ENCODE measurements at regions not wholly inside any gene's neighbourhood (a gene's known extent, or its start where the extent isn't known, plus 50 kb on each side); places are given as distances from the start of the nearest gene placed in this dataset.

- Histone ChIP-seq H3K27me3 (ENCODE audit: insufficient read depth in 3 of 3, low read length in 2 of 3) (no peaks in the 10 kb centered on the region), H3K36me3 (ENCODE audit: insufficient read depth in 1 of 2, low read depth in 1 of 2) (no peaks in the 10 kb centered on the region), H3K4me1 (no peaks in the 10 kb centered on the region), H3K9me3 (no peaks in the 10 kb centered on the region), H3K4me3 (no peak overlapping the region), H3K27ac (no peak overlapping the region)
- TF ChIP-seq, protein P1, sequence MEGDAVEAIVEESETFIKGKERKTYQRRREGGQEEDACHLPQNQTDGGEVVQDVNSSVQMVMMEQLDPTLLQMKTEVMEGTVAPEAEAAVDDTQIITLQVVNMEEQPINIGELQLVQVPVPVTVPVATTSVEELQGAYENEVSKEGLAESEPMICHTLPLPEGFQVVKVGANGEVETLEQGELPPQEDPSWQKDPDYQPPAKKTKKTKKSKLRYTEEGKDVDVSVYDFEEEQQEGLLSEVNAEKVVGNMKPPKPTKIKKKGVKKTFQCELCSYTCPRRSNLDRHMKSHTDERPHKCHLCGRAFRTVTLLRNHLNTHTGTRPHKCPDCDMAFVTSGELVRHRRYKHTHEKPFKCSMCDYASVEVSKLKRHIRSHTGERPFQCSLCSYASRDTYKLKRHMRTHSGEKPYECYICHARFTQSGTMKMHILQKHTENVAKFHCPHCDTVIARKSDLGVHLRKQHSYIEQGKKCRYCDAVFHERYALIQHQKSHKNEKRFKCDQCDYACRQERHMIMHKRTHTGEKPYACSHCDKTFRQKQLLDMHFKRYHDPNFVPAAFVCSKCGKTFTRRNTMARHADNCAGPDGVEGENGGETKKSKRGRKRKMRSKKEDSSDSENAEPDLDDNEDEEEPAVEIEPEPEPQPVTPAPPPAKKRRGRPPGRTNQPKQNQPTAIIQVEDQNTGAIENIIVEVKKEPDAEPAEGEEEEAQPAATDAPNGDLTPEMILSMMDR (IDR thresholded peaks at IDR 0.05): no peak
- ATAC-seq (no peak), DNase-seq (no peak)
- whole genome bisulfite sequencing, 3 donors: 62 to 72% (median 63%) methylated on average over 3 of the region's 3 CpGs
- intact Hi-C loops (cut with DNase I): no loop called here
Observed at GRCh38 chr5:82931110-82931509, 146.1 kb downstream of the TMEM167A start.

- Histone ChIP-seq H3K9me3 (no peaks in the 10 kb centered on the region), H3K27me3 (ENCODE audit: insufficient read depth in 3 of 3, low read length in 2 of 3) (no peaks in the 10 kb centered on the region), H3K4me3 (no peak overlapping the region), H3K4me1 (no peaks in the 10 kb centered on the region), H3K36me3 (ENCODE audit: insufficient read depth in 1 of 2, low read depth in 1 of 2) (no peaks in the 10 kb centered on the region), H3K27ac (no peak overlapping the region)
- WGBS, 3 donors: 53 to 63% (median 58%) methylated on average over 3 of the region's 3 CpGs
- TF ChIP-seq, protein P1 (IDR thresholded peaks at IDR 0.05): no peak
- DNase-seq (no peak), ATAC-seq (no peak)
- intact Hi-C loops (cut with DNase I): no loop called here
Observed at GRCh38 chr5:82925061-82925411, 152.2 kb downstream of the TMEM167A start.

DNA sequence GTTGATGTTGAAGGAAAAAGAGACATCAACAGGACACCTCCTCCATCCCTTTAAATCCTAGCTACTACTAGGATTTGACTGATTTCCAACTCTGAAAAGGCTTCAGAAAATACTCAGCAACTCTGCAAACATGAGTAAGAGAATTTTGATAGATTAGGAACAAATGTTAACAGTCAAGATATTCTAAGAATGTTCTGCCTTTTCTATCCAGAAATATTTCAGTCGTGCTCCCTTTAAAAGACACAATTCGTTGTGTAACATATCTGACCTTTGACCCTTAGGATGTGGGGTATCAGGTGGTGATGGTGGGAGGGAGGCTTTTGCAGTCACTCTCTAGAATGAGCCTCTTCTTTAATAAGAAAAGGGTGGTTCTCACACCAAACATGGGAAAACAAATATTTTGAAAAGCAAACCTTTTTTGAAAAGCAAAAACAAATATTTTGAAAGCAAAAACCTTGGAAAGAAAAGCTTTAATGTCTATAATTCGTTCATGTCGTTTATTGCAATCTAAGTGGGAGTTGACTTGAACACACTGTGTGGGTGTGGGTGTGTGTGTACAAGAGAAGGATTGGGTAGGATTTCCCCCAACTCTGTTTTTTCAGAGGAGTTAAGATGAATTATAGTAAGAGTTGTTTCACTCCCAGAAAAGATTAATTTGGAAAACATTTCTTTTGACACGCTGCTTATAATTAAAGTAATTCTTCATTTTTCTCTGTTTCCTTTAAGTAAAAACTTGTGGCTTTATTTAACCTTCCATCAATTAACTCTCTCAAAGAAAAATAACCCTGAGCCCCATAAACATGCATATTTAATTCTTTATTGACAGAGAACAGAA lies 152.8 kb downstream of the TMEM167A start:
- Histone ChIP-seq H3K4me3 (no peak overlapping the region), H3K36me3 (ENCODE audit: insufficient read depth in 1 of 2, low read depth in 1 of 2) (no peaks in the 10 kb centered on the region), H3K9me3 (no peaks in the 10 kb centered on the region), H3K27me3 (ENCODE audit: insufficient read depth in 3 of 3, low read length in 2 of 3) (no peaks in the 10 kb centered on the region), H3K4me1 (no peaks in the 10 kb centered on the region), H3K27ac (no peak overlapping the region)
- TF ChIP-seq, protein P1 (IDR thresholded peaks at IDR 0.05): no peak
- WGBS, 3 donors: 29 to 39% (median 32%) methylated on average over 5 of the region's 5 CpGs
- ATAC-seq (no peak), DNase-seq (no peak)
- intact Hi-C loops (cut with DNase I): no loop called here

GRCh38 chr5:82922086-82922734 lies 155.0 kb downstream of the TMEM167A start:
- no peaks in the 10 kb centered on the region for H3K4me1 ChIP-seq
- intact Hi-C loops (cut with DNase I): no loop called here
- no peaks in the 10 kb centered on the region for H3K27me3 ChIP-seq (ENCODE audit: insufficient read depth in 3 of 3, low read length in 2 of 3)
- no peak overlapping the region for H3K27ac ChIP-seq
- WGBS, 3 donors: 46 to 54% (median 48%) methylated on average over 10 of the region's 10 CpGs
- H3K9me3 ChIP-seq: no peaks in the 10 kb centered on the region
- TF ChIP-seq, protein P1 (IDR thresholded peaks at IDR 0.05): no peak
- H3K4me3 ChIP-seq: no peak overlapping the region
- ATAC-seq (no peak), DNase-seq (no peak)
- H3K36me3 ChIP-seq (ENCODE audit: insufficient read depth in 1 of 2, low read depth in 1 of 2): no peaks in the 10 kb centered on the region

All from psoas muscle (tissue), 7 donors.